ENCODE measurements at regions not wholly inside any gene's neighbourhood (a gene's known extent, or its start where the extent isn't known, plus 50 kb on each side); places are given as distances from the start of the nearest gene placed in this dataset.

- intact Hi-C loops (cut with DNase I): no loop called here
- Histone ChIP-seq H3K27me3 (ENCODE audit: control insufficient read depth, insufficient read depth) (no peaks in the 10 kb centered on the region), H3K27ac (ENCODE audit: low read length) (no peak overlapping the region), H3K9me3 (ENCODE audit: control insufficient read depth, low read length) (peaks cover 6% of the 10 kb centered on the region), H3K4me1 (ENCODE audit: control insufficient read depth, insufficient read depth, low read length) (no peaks in the 10 kb centered on the region), H3K4me3 (ENCODE audit: low read length) (no peak overlapping the region)
- DNase-seq (no peak), ATAC-seq (no peak)
- WGBS: 84% methylated on average over 4 of the region's 4 CpGs
These were observed 83.9 kb downstream of the BARX1 start for GRCh38 chr9:93871286-93871685.

- H3K4me3 ChIP-seq (ENCODE audit: low read length): no peak overlapping the region
- ATAC-seq: no peak
- intact Hi-C loops (cut with DNase I): no loop called here
- no peak for DNase-seq
- H3K27ac ChIP-seq (ENCODE audit: low read length): no peak overlapping the region
- H3K9me3 ChIP-seq (ENCODE audit: control insufficient read depth, low read length): peaks cover 6% of the 10 kb centered on the region
- 71% methylated on average over 8 of the region's 8 CpGs for WGBS
- H3K27me3 ChIP-seq (ENCODE audit: control insufficient read depth, insufficient read depth): no peaks in the 10 kb centered on the region
- no peaks in the 10 kb centered on the region for H3K4me1 ChIP-seq (ENCODE audit: control insufficient read depth, insufficient read depth, low read length)
These were observed 85.3 kb downstream of the BARX1 start for GRCh38 chr9:93869863-93870262.

- WGBS: 63% methylated on average over 5 of the region's 5 CpGs
- no peak for DNase-seq
- ATAC-seq: no peak
- H3K27ac ChIP-seq (ENCODE audit: low read length): no peak overlapping the region
- intact Hi-C loops (cut with DNase I): no loop called here
- no peak overlapping the region for H3K4me3 ChIP-seq (ENCODE audit: low read length)
- no peaks in the 10 kb centered on the region for H3K27me3 ChIP-seq (ENCODE audit: control insufficient read depth, insufficient read depth)
- H3K9me3 ChIP-seq (ENCODE audit: control insufficient read depth, low read length): peaks cover under 1% of the 10 kb centered on the region
- no peaks in the 10 kb centered on the region for H3K4me1 ChIP-seq (ENCODE audit: control insufficient read depth, insufficient read depth, low read length)
These were observed 86.1 kb downstream of the BARX1 start for GRCh38 chr9:93869088-93869487.

- DNase-seq (no peak), ATAC-seq (no peak)
- no peaks in the 10 kb centered on the region for H3K9me3 ChIP-seq (ENCODE audit: control insufficient read depth, low read length)
- no peak overlapping the region for H3K4me3 ChIP-seq (ENCODE audit: low read length)
- no peaks in the 10 kb centered on the region for H3K27me3 ChIP-seq (ENCODE audit: control insufficient read depth, insufficient read depth)
- no peaks in the 10 kb centered on the region for H3K4me1 ChIP-seq (ENCODE audit: control insufficient read depth, insufficient read depth, low read length)
- 76% methylated on average over 5 of the region's 5 CpGs for WGBS
- intact Hi-C loops (cut with DNase I): no loop called here
- no peak overlapping the region for H3K27ac ChIP-seq (ENCODE audit: low read length)
These were observed 89.4 kb downstream of the BARX1 start for GRCh38 chr9:93865716-93866115.

GRCh38 chr9:93865245-93865644 is 89.9 kb downstream of the BARX1 start:
- H3K27me3 ChIP-seq (ENCODE audit: control insufficient read depth, insufficient read depth): no peaks in the 10 kb centered on the region
- no peak for DNase-seq

GRCh38 chr9:93864840-93865239 is 90.3 kb downstream of the BARX1 start:
- Histone ChIP-seq H3K27me3 (ENCODE audit: control insufficient read depth, insufficient read depth) (no peaks in the 10 kb centered on the region), H3K27ac (ENCODE audit: low read length) (no peak overlapping the region), H3K4me1 (ENCODE audit: control insufficient read depth, insufficient read depth, low read length) (no peaks in the 10 kb centered on the region), H3K4me3 (ENCODE audit: low read length) (no peak overlapping the region), H3K9me3 (ENCODE audit: control insufficient read depth, low read length) (no peaks in the 10 kb centered on the region)
- WGBS: 84% methylated on average over 9 of the region's 9 CpGs
- intact Hi-C loops (cut with DNase I): no loop called here
- ATAC-seq: no peak
- DNase-seq: no peak

More at GRCh38 chr9:93865245-93865644, 89.9 kb downstream of the BARX1 start:
- no peaks in the 10 kb centered on the region for H3K9me3 ChIP-seq (ENCODE audit: control insufficient read depth, low read length)
- ATAC-seq: no peak
- H3K4me1 ChIP-seq (ENCODE audit: control insufficient read depth, insufficient read depth, low read length): no peaks in the 10 kb centered on the region
- 87% methylated on average over 7 of the region's 7 CpGs for WGBS
- intact Hi-C loops (cut with DNase I): no loop called here
- no peak overlapping the region for H3K4me3 ChIP-seq (ENCODE audit: low read length)
- no peak overlapping the region for H3K27ac ChIP-seq (ENCODE audit: low read length)

GRCh38 chr9:93864032-93864431 is 91.1 kb downstream of the BARX1 start:
- no peak for ATAC-seq
- 28% methylated on average over 12 of the region's 12 CpGs for WGBS
- intact Hi-C loops (cut with DNase I): no loop called here
- DNase-seq: no peak
- H3K4me3 ChIP-seq (ENCODE audit: low read length): no peak overlapping the region
- no peaks in the 10 kb centered on the region for H3K27me3 ChIP-seq (ENCODE audit: control insufficient read depth, insufficient read depth)
- no peaks in the 10 kb centered on the region for H3K4me1 ChIP-seq (ENCODE audit: control insufficient read depth, insufficient read depth, low read length)
- H3K27ac ChIP-seq (ENCODE audit: low read length): no peak overlapping the region
- H3K9me3 ChIP-seq (ENCODE audit: control insufficient read depth, low read length): no peaks in the 10 kb centered on the region

- DNase-seq (no peak), ATAC-seq (no peak)
- intact Hi-C loops (cut with DNase I): no loop called here
- H3K9me3 ChIP-seq (ENCODE audit: control insufficient read depth, low read length): no peaks in the 10 kb centered on the region
- H3K4me1 ChIP-seq (ENCODE audit: control insufficient read depth, insufficient read depth, low read length): no peaks in the 10 kb centered on the region
- H3K27me3 ChIP-seq (ENCODE audit: control insufficient read depth, insufficient read depth): no peaks in the 10 kb centered on the region
- 88% methylated on average over 7 of the region's 7 CpGs for WGBS
- H3K4me3 ChIP-seq (ENCODE audit: low read length): no peak overlapping the region
- no peak overlapping the region for H3K27ac ChIP-seq (ENCODE audit: low read length)
These were observed 92.1 kb downstream of the BARX1 start for GRCh38 chr9:93862877-93863545.

- 89% methylated on average over 5 of the region's 5 CpGs for WGBS
- no peak for ATAC-seq
- no peaks in the 10 kb centered on the region for H3K4me1 ChIP-seq (ENCODE audit: control insufficient read depth, insufficient read depth, low read length)
- H3K4me3 ChIP-seq (ENCODE audit: low read length): no peak overlapping the region
- H3K27me3 ChIP-seq (ENCODE audit: control insufficient read depth, insufficient read depth): no peaks in the 10 kb centered on the region
- H3K27ac ChIP-seq (ENCODE audit: low read length): no peak overlapping the region
- intact Hi-C loops (cut with DNase I): no loop called here
- H3K9me3 ChIP-seq (ENCODE audit: control insufficient read depth, low read length): no peaks in the 10 kb centered on the region
- no peak for DNase-seq
These were observed 93.3 kb downstream of the BARX1 start for GRCh38 chr9:93861736-93862358.

- Histone ChIP-seq H3K27ac (ENCODE audit: low read length) (no peak overlapping the region), H3K27me3 (ENCODE audit: control insufficient read depth, insufficient read depth) (no peaks in the 10 kb centered on the region), H3K4me1 (ENCODE audit: control insufficient read depth, insufficient read depth, low read length) (no peaks in the 10 kb centered on the region), H3K9me3 (ENCODE audit: control insufficient read depth, low read length) (no peaks in the 10 kb centered on the region), H3K4me3 (ENCODE audit: low read length) (no peak overlapping the region)
- WGBS: 13% methylated on average over 50 of the region's 50 CpGs
- intact Hi-C loops (cut with DNase I): no loop called here
- ATAC-seq (peak in 1 of 2 donors; percentile 29), DNase-seq (peak in 1 of 3 donors; percentile 44)
These were observed 94.2 kb downstream of the BARX1 start for GRCh38 chr9:93860694-93861658.
